Vagina (tissue), 2 donors: ENCODE measurements at regions not wholly inside any gene's neighbourhood (a gene's known extent, or its start where the extent isn't known, plus 50 kb on each side); places are given as distances from the start of the nearest gene placed in this dataset.

ENCODE experiments used
- DNase-seq, 2 donors: peaks; one replicate each; pipeline ENCODE4 v3.0.0-alpha.2; 2017; ENCODE audit errors: extremely low spot score in 2 of 2
- H3K27ac ChIP-seq: fragments of 200-600 bp; sonication (generic); one replicate; pipeline ENCODE4 v1.5.1; 2019
- H3K27me3 ChIP-seq: fragments of 200-600 bp; sonication (generic); one replicate; pipeline ENCODE4 v1.5.1; 2019
- H3K36me3 ChIP-seq, 2 donors: fragments of 200-600 bp; sonication (generic); one replicate each; pipeline ENCODE4 v1.5.1; 2017 to 2019
- H3K4me1 ChIP-seq: fragments of 200-600 bp; sonication (generic); one replicate; pipeline ENCODE4 v1.5.1; 2019
- H3K4me3 ChIP-seq, 2 donors: fragments of 200-600 bp; sonication (generic); 1 replicate in 1 of 2; 2 replicates in 1 of 2; pipeline ENCODE4 v1.5.1; 2016 to 2019
- H3K9me3 ChIP-seq: fragments of 200-600 bp; sonication (generic); one replicate; pipeline ENCODE4 v1.5.1; 2019
- POLR2A ChIP-seq, 2 donors: fragments of 450-650 bp; IDR thresholded peaks; one replicate each; pipeline ENCODE4 v1.6.1; 2017; ENCODE audit warnings: antibody characterized with exemption in 2 of 2, mild to moderate bottlenecking in 2 of 2, moderate library complexity in 2 of 2
- POLR2AphosphoS5 ChIP-seq, 2 donors: sonication (generic); formaldehyde crosslinking; IDR thresholded peaks; one replicate each; pipeline ENCODE4 v1.9.0; 2017; ENCODE audit warnings: antibody characterized with exemption in 2 of 2, mild to moderate bottlenecking in 2 of 2, low read depth in 1 of 2; ENCODE audit not compliant: insufficient read depth in 1 of 2
- intact Hi-C: fragments of 100-400 bp; cut with DNase I; formaldehyde crosslinking; loops from one replicate; pipeline ENCODE4 v1.15.1; 2023
- TF ChIP-seq, protein P1 (sequence below), 3 experiments: fragments of 450-650 bp in 2 of 3; fragments of 200-600 bp in 1 of 3; sonication (generic) in 1 of 3; IDR thresholded peaks; one replicate each; pipeline ENCODE4 v1.5.1; 2017 to 2019; ENCODE audit warnings: antibody characterized with exemption in 3 of 3, mild to moderate bottlenecking in 2 of 3, moderate library complexity in 2 of 3

- Histone ChIP-seq H3K4me3 (no peak overlapping the region), H3K27me3 (no peaks in the 10 kb centered on the region), H3K9me3 (no peaks in the 10 kb centered on the region), H3K27ac (no peak overlapping the region), H3K36me3 (no peaks in the 10 kb centered on the region), H3K4me1 (no peaks in the 10 kb centered on the region)
- no peak for DNase-seq
- intact Hi-C loops: no loop called here
- no peak for TF ChIP-seq POLR2AphosphoS5 (IDR thresholded peaks at IDR 0.05; ENCODE audit: insufficient read depth in 1 of 2, low read depth in 1 of 2)
- TF ChIP-seq POLR2A (IDR thresholded peaks at IDR 0.05): no peak
- TF ChIP-seq, protein P1, sequence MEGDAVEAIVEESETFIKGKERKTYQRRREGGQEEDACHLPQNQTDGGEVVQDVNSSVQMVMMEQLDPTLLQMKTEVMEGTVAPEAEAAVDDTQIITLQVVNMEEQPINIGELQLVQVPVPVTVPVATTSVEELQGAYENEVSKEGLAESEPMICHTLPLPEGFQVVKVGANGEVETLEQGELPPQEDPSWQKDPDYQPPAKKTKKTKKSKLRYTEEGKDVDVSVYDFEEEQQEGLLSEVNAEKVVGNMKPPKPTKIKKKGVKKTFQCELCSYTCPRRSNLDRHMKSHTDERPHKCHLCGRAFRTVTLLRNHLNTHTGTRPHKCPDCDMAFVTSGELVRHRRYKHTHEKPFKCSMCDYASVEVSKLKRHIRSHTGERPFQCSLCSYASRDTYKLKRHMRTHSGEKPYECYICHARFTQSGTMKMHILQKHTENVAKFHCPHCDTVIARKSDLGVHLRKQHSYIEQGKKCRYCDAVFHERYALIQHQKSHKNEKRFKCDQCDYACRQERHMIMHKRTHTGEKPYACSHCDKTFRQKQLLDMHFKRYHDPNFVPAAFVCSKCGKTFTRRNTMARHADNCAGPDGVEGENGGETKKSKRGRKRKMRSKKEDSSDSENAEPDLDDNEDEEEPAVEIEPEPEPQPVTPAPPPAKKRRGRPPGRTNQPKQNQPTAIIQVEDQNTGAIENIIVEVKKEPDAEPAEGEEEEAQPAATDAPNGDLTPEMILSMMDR (IDR thresholded peaks at IDR 0.05): no peak
Measured at GRCh38 chr1:80050085-80050484, 1043.6 kb upstream of the ADGRL4 start.

GRCh38 chr1:80048716-80049115, 1042.2 kb upstream of the ADGRL4 start:
- intact Hi-C loops: no loop called here
- no peaks in the 10 kb centered on the region for H3K4me1 ChIP-seq
- no peak for DNase-seq
- no peaks in the 10 kb centered on the region for H3K27me3 ChIP-seq
- no peak overlapping the region for H3K4me3 ChIP-seq
- H3K9me3 ChIP-seq: no peaks in the 10 kb centered on the region
- TF ChIP-seq POLR2AphosphoS5 (IDR thresholded peaks at IDR 0.05; ENCODE audit: insufficient read depth in 1 of 2, low read depth in 1 of 2) (no peak), POLR2A (IDR thresholded peaks at IDR 0.05) (no peak)
- TF ChIP-seq, protein P1 (IDR thresholded peaks at IDR 0.05): no peak
- no peaks in the 10 kb centered on the region for H3K36me3 ChIP-seq
- H3K27ac ChIP-seq: no peak overlapping the region

DNA sequence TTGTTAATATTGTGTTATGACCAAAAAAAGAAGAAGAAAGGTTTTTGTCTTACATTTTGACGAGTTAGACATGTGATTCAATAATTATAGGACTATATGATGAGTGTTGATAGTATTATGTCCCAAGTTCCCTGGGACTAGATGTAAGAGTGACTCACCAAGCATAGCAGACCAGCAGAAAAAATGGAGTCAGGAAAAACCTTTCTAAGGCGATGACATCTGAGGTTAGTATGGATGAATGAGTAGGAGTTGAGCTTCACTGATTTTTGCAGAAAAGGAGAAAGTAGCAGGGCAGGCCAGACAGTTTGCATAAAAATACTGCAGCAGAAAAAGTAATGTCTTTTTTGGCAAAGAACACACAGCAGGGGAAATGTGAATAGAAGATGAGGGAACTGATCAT, 1041.3 kb upstream of the ADGRL4 start:
- DNase-seq: no peak
- Histone ChIP-seq H3K9me3 (no peaks in the 10 kb centered on the region), H3K27ac (no peak overlapping the region), H3K4me3 (no peak overlapping the region), H3K27me3 (no peaks in the 10 kb centered on the region), H3K4me1 (no peaks in the 10 kb centered on the region), H3K36me3 (no peaks in the 10 kb centered on the region)
- TF ChIP-seq POLR2A (IDR thresholded peaks at IDR 0.05) (no peak), POLR2AphosphoS5 (IDR thresholded peaks at IDR 0.05; ENCODE audit: insufficient read depth in 1 of 2, low read depth in 1 of 2) (no peak)
- TF ChIP-seq, protein P1 (IDR thresholded peaks at IDR 0.05): no peak
- intact Hi-C loops: no loop called here

GRCh38 chr1:80044662-80045061, 1038.1 kb upstream of the ADGRL4 start:
- H3K4me1 ChIP-seq: no peaks in the 10 kb centered on the region
- intact Hi-C loops: no loop called here
- H3K36me3 ChIP-seq: no peaks in the 10 kb centered on the region
- H3K27ac ChIP-seq: no peak overlapping the region
- no peak for DNase-seq
- no peaks in the 10 kb centered on the region for H3K9me3 ChIP-seq
- no peak overlapping the region for H3K4me3 ChIP-seq
- H3K27me3 ChIP-seq: no peaks in the 10 kb centered on the region
- TF ChIP-seq POLR2A (IDR thresholded peaks at IDR 0.05): no peak

- H3K4me1 ChIP-seq: no peaks in the 10 kb centered on the region
- intact Hi-C loops: no loop called here
- DNase-seq: no peak
- no peaks in the 10 kb centered on the region for H3K9me3 ChIP-seq
- no peak overlapping the region for H3K27ac ChIP-seq
- no peaks in the 10 kb centered on the region for H3K36me3 ChIP-seq
- H3K4me3 ChIP-seq: no peak overlapping the region
- H3K27me3 ChIP-seq: no peaks in the 10 kb centered on the region
- TF ChIP-seq POLR2A (IDR thresholded peaks at IDR 0.05): no peak
- TF ChIP-seq POLR2AphosphoS5 (IDR thresholded peaks at IDR 0.05; ENCODE audit: insufficient read depth in 1 of 2, low read depth in 1 of 2): no peak
- TF ChIP-seq, protein P1 (IDR thresholded peaks at IDR 0.05): no peak
Measured at GRCh38 chr1:80036690-80037432, 1030.3 kb upstream of the ADGRL4 start.
